Activated CD8-positive, alpha-beta memory T cell treated with anti-CD3 and anti-CD28 coated beads for 24 hours (primary cell): ENCODE measurements at regions not wholly inside any gene's neighbourhood (a gene's known extent, or its start where the extent isn't known, plus 50 kb on each side); places are given as distances from the start of the nearest gene placed in this dataset.

ENCODE experiments used
- DNase-seq: peaks from one replicate; pipeline ENCODE4 v3.0.0-alpha.2; 2020

DNA sequence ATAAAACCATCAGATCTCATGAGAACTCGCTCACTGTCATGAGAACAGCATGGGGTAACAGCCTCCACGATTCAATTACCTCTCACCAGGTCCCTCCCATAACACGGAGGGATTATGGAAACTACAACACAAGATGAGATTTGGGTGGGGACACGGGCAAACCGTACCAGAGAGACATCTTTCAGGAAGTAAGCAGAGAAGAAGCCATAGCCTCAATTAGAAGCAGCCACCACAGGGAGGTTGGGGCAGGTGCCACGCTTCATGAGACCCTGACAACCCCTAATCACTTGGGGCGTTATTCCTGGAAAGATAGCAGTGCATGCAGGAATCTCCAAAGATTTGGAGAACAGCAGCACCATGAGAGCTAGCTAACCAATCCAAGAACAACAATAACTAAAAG, 52.9 kb upstream of the SIRPG start:
- no peak for DNase-seq

DNA sequence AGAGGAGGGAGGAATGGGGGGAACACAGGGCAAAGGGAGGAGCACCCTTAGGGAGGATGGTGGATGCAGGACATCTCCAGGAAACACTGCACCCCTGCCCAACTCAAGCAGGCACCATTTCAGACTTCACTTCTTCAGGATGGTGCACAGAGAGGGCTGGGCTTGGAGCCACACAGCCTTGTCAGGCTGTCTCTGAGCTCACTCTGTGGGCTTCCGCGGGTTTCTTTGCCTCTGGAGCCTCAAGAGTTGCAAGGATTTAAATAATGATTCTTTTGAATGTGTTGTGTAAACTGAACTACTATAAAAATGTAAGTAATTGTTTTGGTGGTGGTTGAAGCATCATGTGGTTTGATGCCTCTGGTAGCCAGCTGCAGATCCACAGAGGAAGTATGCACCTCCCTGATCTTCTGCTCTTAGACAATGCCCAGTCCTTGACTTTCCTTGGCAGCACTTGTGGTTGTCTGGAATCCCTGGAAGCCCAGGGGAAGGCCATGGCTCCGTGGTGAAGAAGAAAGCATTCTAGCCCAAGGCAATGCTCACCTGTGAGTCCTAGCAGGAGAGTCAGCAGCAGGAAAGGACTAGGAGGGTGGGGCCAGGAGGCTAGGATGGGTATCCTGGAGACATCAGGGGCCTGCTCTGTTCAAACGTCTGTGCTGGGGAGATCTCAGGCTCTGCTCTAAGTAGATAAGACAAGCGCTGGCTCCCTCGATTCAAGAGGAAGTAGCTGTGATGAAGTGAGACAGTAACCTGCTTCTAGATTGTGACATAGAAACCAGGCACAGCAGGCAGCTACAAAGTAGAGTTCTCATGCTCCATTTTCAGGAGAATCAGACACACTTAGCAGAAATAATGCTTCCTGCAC, 50.2 kb upstream of the SIRPG start:
- no peak for DNase-seq
